ENCODE measurements at regions not wholly inside any gene's neighbourhood (a gene's known extent, or its start where the extent isn't known, plus 50 kb on each side); places are given as distances from the start of the nearest gene placed in this dataset.

DNA sequence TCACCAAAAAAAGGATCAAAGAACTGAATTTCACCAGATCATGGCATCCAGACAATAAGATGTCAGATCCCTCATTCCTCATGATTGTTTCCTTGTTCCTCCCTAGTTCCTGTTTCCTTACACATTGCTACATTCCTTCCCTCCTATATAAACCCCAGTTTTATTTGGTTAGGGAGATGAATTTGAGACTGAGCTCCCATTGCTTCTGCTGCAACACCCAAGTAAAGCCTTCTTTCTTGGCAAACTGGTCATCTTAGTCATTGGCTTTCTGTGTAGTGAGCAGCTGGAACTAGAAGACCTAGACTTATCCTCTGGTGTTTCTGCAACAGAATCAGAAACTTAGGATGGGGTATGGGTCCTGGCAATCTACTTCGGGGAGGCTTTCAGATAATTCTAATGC is 217.9 kb downstream of the NOVA1 start:
- no peaks in the 10 kb centered on the region for H3K27me3 ChIP-seq (ENCODE audit: control insufficient read depth, insufficient read depth, low read length)
- H3K9me3 ChIP-seq (ENCODE audit: control insufficient read depth, insufficient read depth, low read length): 0 out of 2 replicates have a peak, but pooled peaks cover 2% of the 10 kb centered on the region
- no peak overlapping the region for H3K14ac ChIP-seq (replicated peaks; ENCODE audit: low read depth, low read length)
- H3K18ac ChIP-seq (ENCODE audit: low read depth, low read length): no peak overlapping the region
- TF ChIP-seq CHD1 (IDR thresholded peaks at IDR 0.05; ENCODE audit: low read depth, low read length) (no peak), CEBPB (IDR thresholded peaks at IDR 0.05; ENCODE audit: low read depth, low read length) (no peak), RFX5 (IDR thresholded peaks at IDR 0.05; ENCODE audit: low read depth, low read length) (no peak), NFE2L2 (IDR thresholded peaks at IDR 0.05; ENCODE audit: low read depth, low read length) (no peak), MAZ (IDR thresholded peaks at IDR 0.05; ENCODE audit: borderline replicate concordance, low read depth, low read length) (no peak), RCOR1 (IDR thresholded peaks at IDR 0.05; ENCODE audit: insufficient replicate concordance, low read length) (no peak), FOS (IDR thresholded peaks at IDR 0.05; ENCODE audit: low read depth, low read length) (no peak), SMC3 (IDR thresholded peaks at IDR 0.05; ENCODE audit: low read depth, low read length) (no peak), POLR2A (IDR thresholded peaks at IDR 0.05; ENCODE audit: low read depth, low read length) (no peak), RAD21 (IDR thresholded peaks at IDR 0.05; ENCODE audit: low read length) (no peak)
- TF ChIP-seq, protein P1, sequence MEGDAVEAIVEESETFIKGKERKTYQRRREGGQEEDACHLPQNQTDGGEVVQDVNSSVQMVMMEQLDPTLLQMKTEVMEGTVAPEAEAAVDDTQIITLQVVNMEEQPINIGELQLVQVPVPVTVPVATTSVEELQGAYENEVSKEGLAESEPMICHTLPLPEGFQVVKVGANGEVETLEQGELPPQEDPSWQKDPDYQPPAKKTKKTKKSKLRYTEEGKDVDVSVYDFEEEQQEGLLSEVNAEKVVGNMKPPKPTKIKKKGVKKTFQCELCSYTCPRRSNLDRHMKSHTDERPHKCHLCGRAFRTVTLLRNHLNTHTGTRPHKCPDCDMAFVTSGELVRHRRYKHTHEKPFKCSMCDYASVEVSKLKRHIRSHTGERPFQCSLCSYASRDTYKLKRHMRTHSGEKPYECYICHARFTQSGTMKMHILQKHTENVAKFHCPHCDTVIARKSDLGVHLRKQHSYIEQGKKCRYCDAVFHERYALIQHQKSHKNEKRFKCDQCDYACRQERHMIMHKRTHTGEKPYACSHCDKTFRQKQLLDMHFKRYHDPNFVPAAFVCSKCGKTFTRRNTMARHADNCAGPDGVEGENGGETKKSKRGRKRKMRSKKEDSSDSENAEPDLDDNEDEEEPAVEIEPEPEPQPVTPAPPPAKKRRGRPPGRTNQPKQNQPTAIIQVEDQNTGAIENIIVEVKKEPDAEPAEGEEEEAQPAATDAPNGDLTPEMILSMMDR (conservative IDR thresholded peaks at IDR 0.05; ENCODE audit: low read depth, low read length): no peak
- TF ChIP-seq, protein P2, sequence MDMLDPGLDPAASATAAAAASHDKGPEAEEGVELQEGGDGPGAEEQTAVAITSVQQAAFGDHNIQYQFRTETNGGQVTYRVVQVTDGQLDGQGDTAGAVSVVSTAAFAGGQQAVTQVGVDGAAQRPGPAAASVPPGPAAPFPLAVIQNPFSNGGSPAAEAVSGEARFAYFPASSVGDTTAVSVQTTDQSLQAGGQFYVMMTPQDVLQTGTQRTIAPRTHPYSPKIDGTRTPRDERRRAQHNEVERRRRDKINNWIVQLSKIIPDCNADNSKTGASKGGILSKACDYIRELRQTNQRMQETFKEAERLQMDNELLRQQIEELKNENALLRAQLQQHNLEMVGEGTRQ (IDR thresholded peaks at IDR 0.05; ENCODE audit: low read depth, low read length): no peak
- no peaks in the 10 kb centered on the region for H4K20me1 ChIP-seq (ENCODE audit: insufficient read depth, low read length)
- H3K4ac ChIP-seq (ENCODE audit: low read depth, low read length): no peak overlapping the region
- no CpG with 5 or more reads among the region's 1 CpG for WGBS, 2 experiments (ENCODE audit: extremely low coverage in 2 of 2, insufficient read length in 1 of 2)
- intact Hi-C loops (cut with micrococcal nuclease) (no loop called here), dilution Hi-C loops (cut with HindIII; ENCODE audit: low sequenced_read_pairs, unreplicated experiment) (no loop called here), in situ Hi-C loops (cut with MboI; ENCODE audit: low sequenced_read_pairs) (no loop called here)
- H3K4me2 ChIP-seq (ENCODE audit: low read depth, low read length): no peak overlapping the region
- no TSS peak for BruUV-seq (replicated peaks)
- no peak overlapping the region for H2BK120ac ChIP-seq (ENCODE audit: low read depth, low read length)
- no peak overlapping the region for H3K27ac ChIP-seq (ENCODE audit: insufficient read depth, low read length)
- no peak overlapping the region for H2AK5ac ChIP-seq (ENCODE audit: low read depth, low read length)
- no peak overlapping the region for H2AFZ ChIP-seq (replicated peaks; ENCODE audit: low read length, poor library complexity)
- H4K5ac ChIP-seq (ENCODE audit: low read depth, low read length): no peak overlapping the region
- H2BK15ac ChIP-seq (ENCODE audit: low read depth, low read length): no peak overlapping the region
- H2BK5ac ChIP-seq (ENCODE audit: low read depth, low read length, poor library complexity, severe bottlenecking): no peak overlapping the region
- no peak overlapping the region for H3K9ac ChIP-seq (ENCODE audit: low read depth, low read length)
- ChIA-PET POLR2A (ENCODE audit: unreplicated experiment) (no interaction called here), CTCF (no interaction called here)
- H3K23ac ChIP-seq (ENCODE audit: low read depth, low read length): no peak overlapping the region
- H2AK9ac ChIP-seq (replicated peaks; ENCODE audit: low read depth, low read length, poor library complexity): no peak overlapping the region
- no peaks in the 10 kb centered on the region for H3K9me1 ChIP-seq (ENCODE audit: insufficient read depth, low read length)
- no peak overlapping the region for H3K56ac ChIP-seq (ENCODE audit: extremely low read depth, insufficient read depth, low read length)
- no peak overlapping the region for H2BK20ac ChIP-seq (ENCODE audit: low read depth, low read length)
- H4K8ac ChIP-seq (ENCODE audit: low read depth in 2 of 2, low read length in 2 of 2): no peak overlapping the region
- ATAC-seq (ENCODE audit: low read depth) (no peak), DNase-seq (no peak)
- no peak overlapping the region for H3K4me3 ChIP-seq (ENCODE audit: insufficient read depth, low read depth, low read length)
- H3K4me1 ChIP-seq (ENCODE audit: control insufficient read depth, insufficient read depth, low read length): no peaks in the 10 kb centered on the region
- no peaks in the 10 kb centered on the region for H3K79me1 ChIP-seq (ENCODE audit: low read depth in 1 of 2, low read length in 2 of 2)
- no peaks in the 10 kb centered on the region for H3K36me3 ChIP-seq (ENCODE audit: control insufficient read depth, insufficient read depth, low read length)
- H4K91ac ChIP-seq (ENCODE audit: insufficient read depth, low read depth, low read length): no peak overlapping the region
